ENCODE measurements at regions not wholly inside any gene's neighbourhood (a gene's known extent, or its start where the extent isn't known, plus 50 kb on each side); places are given as distances from the start of the nearest gene placed in this dataset.

DNA sequence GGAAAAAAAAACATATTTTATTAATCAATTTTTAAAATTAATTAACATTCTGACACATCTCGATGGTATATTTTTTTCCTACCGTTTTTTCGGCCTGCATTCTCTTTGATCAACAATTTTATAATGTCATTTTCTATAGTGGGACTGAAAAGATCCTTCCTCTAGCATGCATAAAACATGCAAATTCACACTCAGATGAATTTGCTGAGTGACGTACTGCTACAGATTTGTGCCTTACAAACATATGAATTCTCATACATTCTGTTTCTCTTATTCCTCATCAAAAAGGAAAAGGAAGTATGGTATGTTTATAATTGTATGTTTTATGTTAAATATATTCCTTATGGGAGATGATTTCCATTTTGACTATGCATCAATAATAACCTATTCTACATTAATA, 458.2 kb downstream of the TSHZ3 start:
- TF ChIP-seq, protein P1, sequence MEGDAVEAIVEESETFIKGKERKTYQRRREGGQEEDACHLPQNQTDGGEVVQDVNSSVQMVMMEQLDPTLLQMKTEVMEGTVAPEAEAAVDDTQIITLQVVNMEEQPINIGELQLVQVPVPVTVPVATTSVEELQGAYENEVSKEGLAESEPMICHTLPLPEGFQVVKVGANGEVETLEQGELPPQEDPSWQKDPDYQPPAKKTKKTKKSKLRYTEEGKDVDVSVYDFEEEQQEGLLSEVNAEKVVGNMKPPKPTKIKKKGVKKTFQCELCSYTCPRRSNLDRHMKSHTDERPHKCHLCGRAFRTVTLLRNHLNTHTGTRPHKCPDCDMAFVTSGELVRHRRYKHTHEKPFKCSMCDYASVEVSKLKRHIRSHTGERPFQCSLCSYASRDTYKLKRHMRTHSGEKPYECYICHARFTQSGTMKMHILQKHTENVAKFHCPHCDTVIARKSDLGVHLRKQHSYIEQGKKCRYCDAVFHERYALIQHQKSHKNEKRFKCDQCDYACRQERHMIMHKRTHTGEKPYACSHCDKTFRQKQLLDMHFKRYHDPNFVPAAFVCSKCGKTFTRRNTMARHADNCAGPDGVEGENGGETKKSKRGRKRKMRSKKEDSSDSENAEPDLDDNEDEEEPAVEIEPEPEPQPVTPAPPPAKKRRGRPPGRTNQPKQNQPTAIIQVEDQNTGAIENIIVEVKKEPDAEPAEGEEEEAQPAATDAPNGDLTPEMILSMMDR (IDR thresholded peaks at IDR 0.05): no peak
- TF ChIP-seq POLR2A (IDR thresholded peaks at IDR 0.05) (no peak), EP300 (IDR thresholded peaks at IDR 0.05) (no peak)
